ENCODE measurements at regions not wholly inside any gene's neighbourhood (a gene's known extent, or its start where the extent isn't known, plus 50 kb on each side); places are given as distances from the start of the nearest gene placed in this dataset.

DNA sequence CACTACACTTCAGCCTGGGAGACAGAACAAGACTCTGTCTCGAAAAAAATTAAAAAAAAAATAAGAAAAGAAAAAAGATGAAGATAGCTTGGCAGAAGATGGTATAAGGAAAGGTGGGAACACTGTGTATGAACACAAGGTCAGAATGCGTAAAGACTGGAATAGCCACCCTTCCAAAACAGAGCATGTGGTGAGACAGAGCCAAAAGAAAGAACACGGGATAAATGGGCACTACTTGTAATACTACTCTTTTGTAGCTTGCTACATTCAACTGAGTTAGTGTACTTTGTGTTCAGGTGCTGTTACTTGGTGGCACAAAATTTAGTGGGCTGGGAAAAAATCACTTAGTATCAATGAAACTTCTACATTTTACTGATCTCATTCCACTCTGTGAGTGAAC, 628.6 kb upstream of the KIRREL3 start:
- Histone ChIP-seq H3K4me3 (ENCODE audit: low read length) (no peak overlapping the region), H3K9ac (ENCODE audit: low read length) (no peak overlapping the region), H3K27me3 (ENCODE audit: control insufficient read depth, insufficient read depth, low read length) (no peaks in the 10 kb centered on the region), H3K9me3 (ENCODE audit: control insufficient read depth, low read length) (no peaks in the 10 kb centered on the region), H3K36me3 (ENCODE audit: control insufficient read depth, insufficient read depth, low read length) (no peaks in the 10 kb centered on the region), H3K4me1 (ENCODE audit: control insufficient read depth, insufficient read depth, low read length) (no peaks in the 10 kb centered on the region)

DNA sequence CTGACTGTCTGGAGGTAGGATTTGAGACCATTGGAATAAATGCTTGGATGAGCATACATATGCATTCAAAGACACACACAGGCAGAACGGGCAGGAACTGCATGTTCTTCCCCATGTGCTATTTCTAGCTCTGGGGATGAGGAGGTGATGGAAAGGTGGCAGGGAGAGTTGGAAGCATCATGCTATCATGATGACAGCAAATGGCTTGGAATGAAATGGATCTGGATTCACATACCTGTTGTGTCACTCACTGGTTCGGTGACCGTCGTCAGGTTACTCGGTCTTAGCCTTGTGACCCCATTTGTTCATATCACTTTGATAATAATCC, 627.9 kb upstream of the KIRREL3 start:
- no peak overlapping the region for H3K4me3 ChIP-seq (ENCODE audit: low read length)
- H3K4me1 ChIP-seq (ENCODE audit: control insufficient read depth, insufficient read depth, low read length), result no peaks in the 10 kb centered on the region
- H3K27me3 ChIP-seq (ENCODE audit: control insufficient read depth, insufficient read depth, low read length), result no peaks in the 10 kb centered on the region
- no peak overlapping the region for H3K9ac ChIP-seq (ENCODE audit: low read length)
- H3K9me3 ChIP-seq (ENCODE audit: control insufficient read depth, low read length), result no peaks in the 10 kb centered on the region
- H3K36me3 ChIP-seq (ENCODE audit: control insufficient read depth, insufficient read depth, low read length), result no peaks in the 10 kb centered on the region

DNA sequence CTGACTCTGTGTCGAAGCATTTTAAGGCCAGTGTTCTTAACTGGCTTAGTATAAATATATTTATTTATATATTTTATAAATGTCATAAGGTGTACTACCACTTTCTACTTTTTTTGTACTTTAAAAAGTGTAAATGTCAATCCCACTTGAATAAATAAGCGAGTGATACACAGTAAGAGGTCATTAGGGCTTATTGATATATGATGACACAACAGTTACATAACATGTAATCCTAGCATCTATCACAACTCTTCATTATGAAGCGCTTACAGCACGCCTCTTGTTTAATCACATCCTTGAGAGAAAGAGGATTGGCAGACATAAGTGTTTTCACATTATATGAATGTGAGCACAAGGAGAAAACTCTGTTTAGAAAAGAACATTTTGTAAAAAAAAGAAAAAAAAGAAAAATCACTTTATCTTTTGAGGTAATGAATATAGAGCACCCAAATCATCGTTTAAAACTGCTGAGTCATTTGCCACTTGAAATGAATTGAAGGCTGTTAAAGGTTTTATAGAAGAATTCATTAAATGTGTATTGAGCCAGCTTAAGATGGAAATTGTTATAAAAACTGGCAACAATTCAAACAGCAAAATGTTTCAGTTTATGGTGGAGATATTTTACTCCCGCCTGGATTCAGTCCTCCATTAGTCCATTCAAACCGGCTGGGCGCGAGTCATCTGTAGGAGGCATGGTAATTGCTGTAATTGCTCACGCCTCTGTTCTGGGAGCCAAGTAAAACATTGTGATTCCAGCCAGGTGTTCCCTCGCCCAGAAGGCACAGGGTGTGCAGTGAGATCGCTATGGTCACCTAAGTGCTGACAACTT, 627.3 kb upstream of the KIRREL3 start:
- H3K36me3 ChIP-seq (ENCODE audit: control insufficient read depth, insufficient read depth, low read length), result no peaks in the 10 kb centered on the region
- H3K9ac ChIP-seq (ENCODE audit: low read length), result no peak overlapping the region
- no peaks in the 10 kb centered on the region for H3K4me1 ChIP-seq (ENCODE audit: control insufficient read depth, insufficient read depth, low read length)
- H3K4me3 ChIP-seq (ENCODE audit: low read length), result no peak overlapping the region
- H3K9me3 ChIP-seq (ENCODE audit: control insufficient read depth, low read length), result no peaks in the 10 kb centered on the region
- no peaks in the 10 kb centered on the region for H3K27me3 ChIP-seq (ENCODE audit: control insufficient read depth, insufficient read depth, low read length)

DNA sequence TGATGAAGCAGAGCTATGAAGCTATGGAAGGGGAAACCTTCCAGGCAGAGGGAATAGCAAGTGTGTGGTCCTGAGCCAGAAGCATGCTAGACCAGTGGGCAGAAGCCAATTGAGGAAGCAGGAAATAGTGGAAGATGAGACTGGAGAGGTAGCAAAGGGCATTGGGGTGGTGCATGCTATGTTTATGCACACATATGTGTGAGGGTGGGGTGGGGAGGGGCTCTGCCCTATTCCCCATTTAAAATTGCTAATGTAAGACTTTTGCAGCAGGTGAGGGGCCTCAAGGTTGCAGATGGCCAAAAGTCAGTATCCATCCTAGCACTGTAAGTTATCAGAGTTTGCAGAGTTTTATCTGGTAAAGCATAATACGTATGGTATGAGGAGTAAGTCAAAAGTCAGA, 626.6 kb upstream of the KIRREL3 start:
- no peaks in the 10 kb centered on the region for H3K9me3 ChIP-seq (ENCODE audit: control insufficient read depth, low read length)
- no peak overlapping the region for H3K9ac ChIP-seq (ENCODE audit: low read length)
- H3K36me3 ChIP-seq (ENCODE audit: control insufficient read depth, insufficient read depth, low read length), result no peaks in the 10 kb centered on the region
- H3K4me3 ChIP-seq (ENCODE audit: low read length), result no peak overlapping the region
- H3K4me1 ChIP-seq (ENCODE audit: control insufficient read depth, insufficient read depth, low read length), result no peaks in the 10 kb centered on the region
- H3K27me3 ChIP-seq (ENCODE audit: control insufficient read depth, insufficient read depth, low read length), result no peaks in the 10 kb centered on the region

DNA sequence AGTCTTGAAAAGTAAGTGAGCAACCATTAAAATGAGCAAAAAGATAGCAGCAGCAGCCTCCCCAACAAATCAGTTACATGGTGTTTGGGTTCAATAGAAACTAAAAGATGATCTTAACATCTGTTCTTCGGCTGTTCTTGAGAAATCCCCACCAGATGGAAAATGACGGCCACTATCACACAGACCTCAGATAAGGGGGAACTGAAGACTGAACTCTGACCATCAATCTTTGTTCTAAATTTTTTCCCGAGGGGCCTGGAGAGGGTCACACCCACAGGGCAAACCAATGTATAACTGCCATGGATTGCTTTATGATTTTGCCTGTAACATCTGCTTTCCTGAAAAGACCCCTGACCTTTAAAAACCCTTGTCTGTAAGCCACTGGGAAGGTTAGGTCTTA, 624.8 kb upstream of the KIRREL3 start:
- Histone ChIP-seq H3K36me3 (ENCODE audit: control insufficient read depth, insufficient read depth, low read length) (no peaks in the 10 kb centered on the region), H3K9ac (ENCODE audit: low read length) (no peak overlapping the region), H3K27me3 (ENCODE audit: control insufficient read depth, insufficient read depth, low read length) (no peaks in the 10 kb centered on the region), H3K9me3 (ENCODE audit: control insufficient read depth, low read length) (no peaks in the 10 kb centered on the region), H3K4me3 (ENCODE audit: low read length) (no peak overlapping the region), H3K4me1 (ENCODE audit: control insufficient read depth, insufficient read depth, low read length) (no peaks in the 10 kb centered on the region)

DNA sequence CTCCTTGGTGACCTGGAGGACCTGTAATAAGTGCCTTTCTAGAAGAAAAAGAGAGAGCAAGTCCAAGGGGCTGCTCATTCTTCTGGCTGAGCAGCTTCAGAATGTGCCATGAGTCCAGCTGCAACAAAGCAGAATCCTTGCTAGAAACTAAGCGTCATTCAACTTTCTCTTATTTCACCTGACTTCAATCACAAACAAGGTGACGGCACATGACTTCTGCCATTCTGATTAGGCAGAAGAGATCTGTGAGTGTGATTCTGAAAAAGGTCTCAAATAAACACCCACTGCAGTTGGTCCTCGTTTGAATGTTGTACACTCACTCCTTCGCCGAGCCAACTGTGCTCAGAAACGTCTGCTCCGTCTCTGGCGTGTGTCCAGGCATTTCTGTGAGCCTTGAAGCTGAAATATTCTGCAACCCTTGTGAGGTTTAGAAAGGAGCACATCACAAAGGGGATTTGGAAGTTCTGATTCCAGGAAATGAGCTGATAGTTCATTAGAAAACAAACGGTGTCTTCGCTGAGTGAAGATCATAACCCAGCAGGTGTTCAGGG, 623.8 kb upstream of the KIRREL3 start:
- H3K4me1 ChIP-seq (ENCODE audit: control insufficient read depth, insufficient read depth, low read length), result no peaks in the 10 kb centered on the region
- H3K27me3 ChIP-seq (ENCODE audit: control insufficient read depth, insufficient read depth, low read length), result no peaks in the 10 kb centered on the region
- no peak overlapping the region for H3K4me3 ChIP-seq (ENCODE audit: low read length)
- no peaks in the 10 kb centered on the region for H3K9me3 ChIP-seq (ENCODE audit: control insufficient read depth, low read length)
- no peak overlapping the region for H3K9ac ChIP-seq (ENCODE audit: low read length)
- no peaks in the 10 kb centered on the region for H3K36me3 ChIP-seq (ENCODE audit: control insufficient read depth, insufficient read depth, low read length)

DNA sequence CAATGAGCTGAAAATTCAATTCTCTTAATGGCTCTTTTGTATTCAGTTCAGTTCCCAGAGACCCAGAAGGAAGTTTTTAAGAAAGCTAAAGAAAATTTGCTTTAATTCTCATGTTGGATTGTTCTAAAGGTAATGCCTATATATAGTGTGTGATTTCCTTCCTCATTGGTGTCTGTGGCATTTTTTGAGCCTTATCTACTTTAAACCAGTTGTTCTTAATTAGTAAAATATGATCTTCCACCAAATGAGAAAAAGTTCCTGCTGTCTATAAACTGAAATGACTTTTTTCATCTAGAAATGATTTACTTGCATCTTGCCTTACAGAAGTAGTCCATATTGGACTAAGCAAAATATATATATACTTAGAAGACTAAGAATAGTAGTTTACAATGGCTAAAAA, 622.1 kb upstream of the KIRREL3 start:
- H3K9me3 ChIP-seq (ENCODE audit: control insufficient read depth, low read length), result no peaks in the 10 kb centered on the region
- H3K36me3 ChIP-seq (ENCODE audit: control insufficient read depth, insufficient read depth, low read length), result no peaks in the 10 kb centered on the region
- no peaks in the 10 kb centered on the region for H3K27me3 ChIP-seq (ENCODE audit: control insufficient read depth, insufficient read depth, low read length)
- no peak overlapping the region for H3K4me3 ChIP-seq (ENCODE audit: low read length)
- H3K4me1 ChIP-seq (ENCODE audit: control insufficient read depth, insufficient read depth, low read length), result no peaks in the 10 kb centered on the region
- H3K9ac ChIP-seq (ENCODE audit: low read length), result no peak overlapping the region

DNA sequence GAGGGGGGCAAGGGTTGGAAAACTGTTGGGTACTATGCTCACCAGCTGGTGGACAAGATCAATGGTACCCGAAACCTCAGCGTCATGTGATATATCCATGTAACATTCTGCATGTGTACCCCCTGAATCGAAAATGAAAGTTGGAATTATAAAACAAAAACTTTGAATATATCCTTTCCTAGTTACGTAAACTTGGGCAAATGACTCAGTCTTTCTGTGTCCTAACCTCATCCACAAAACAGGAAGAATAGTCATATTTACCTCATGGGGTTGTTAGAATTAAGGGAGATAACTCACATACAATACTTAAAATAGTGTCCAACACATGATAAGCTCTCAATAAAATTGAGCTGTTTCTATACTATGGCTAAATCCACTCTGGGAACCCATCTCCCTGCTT, 620.1 kb upstream of the KIRREL3 start:
- no peaks in the 10 kb centered on the region for H3K4me1 ChIP-seq (ENCODE audit: control insufficient read depth, insufficient read depth, low read length)
- H3K9ac ChIP-seq (ENCODE audit: low read length), result no peak overlapping the region
- no peak overlapping the region for H3K4me3 ChIP-seq (ENCODE audit: low read length)
- H3K9me3 ChIP-seq (ENCODE audit: control insufficient read depth, low read length), result no peaks in the 10 kb centered on the region
- H3K27me3 ChIP-seq (ENCODE audit: control insufficient read depth, insufficient read depth, low read length), result no peaks in the 10 kb centered on the region
- no peaks in the 10 kb centered on the region for H3K36me3 ChIP-seq (ENCODE audit: control insufficient read depth, insufficient read depth, low read length)

DNA sequence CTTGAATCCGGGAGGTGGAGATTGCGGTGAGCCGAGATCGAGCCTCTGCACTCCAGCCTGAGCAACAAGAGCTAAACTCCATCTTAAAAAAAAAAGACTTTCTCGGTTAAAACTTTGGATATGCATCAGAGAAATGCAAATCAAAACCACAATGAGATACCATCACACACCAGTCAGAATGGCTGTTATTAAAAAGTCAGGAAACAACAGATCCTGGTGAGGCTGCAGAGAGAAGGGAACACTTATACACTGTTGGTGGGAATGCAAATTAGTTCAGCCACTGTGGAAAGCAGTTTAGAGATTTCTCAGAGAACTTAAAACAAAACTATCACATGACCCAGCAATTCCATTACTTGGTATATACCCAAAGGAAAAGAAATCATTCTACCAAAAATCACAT, 619.4 kb upstream of the KIRREL3 start:
- Histone ChIP-seq H3K27me3 (ENCODE audit: control insufficient read depth, insufficient read depth, low read length) (no peaks in the 10 kb centered on the region), H3K4me3 (ENCODE audit: low read length) (no peak overlapping the region), H3K4me1 (ENCODE audit: control insufficient read depth, insufficient read depth, low read length) (no peaks in the 10 kb centered on the region), H3K9ac (ENCODE audit: low read length) (no peak overlapping the region), H3K36me3 (ENCODE audit: control insufficient read depth, insufficient read depth, low read length) (no peaks in the 10 kb centered on the region), H3K9me3 (ENCODE audit: control insufficient read depth, low read length) (no peaks in the 10 kb centered on the region)

DNA sequence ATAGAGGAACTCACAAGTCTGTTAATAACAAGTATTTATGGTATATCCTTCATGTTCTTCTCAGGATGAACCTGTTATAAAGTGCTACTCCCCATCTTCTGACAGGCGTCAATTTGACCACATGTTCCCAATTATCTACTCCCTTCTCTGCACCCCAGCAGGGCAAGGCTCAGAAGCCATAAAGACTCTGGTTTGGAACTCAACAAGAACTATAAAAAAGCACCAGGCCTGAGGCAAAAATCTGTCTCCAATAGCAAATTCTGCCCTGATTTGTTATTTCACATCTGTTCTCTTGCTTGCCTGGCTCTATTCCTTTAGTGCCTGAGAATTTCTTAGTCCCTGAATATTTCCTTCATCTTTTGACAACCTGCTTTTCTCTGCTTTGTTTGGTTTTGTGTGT, 618.2 kb upstream of the KIRREL3 start:
- Histone ChIP-seq H3K4me1 (ENCODE audit: control insufficient read depth, insufficient read depth, low read length) (no peaks in the 10 kb centered on the region), H3K4me3 (ENCODE audit: low read length) (no peak overlapping the region), H3K9me3 (ENCODE audit: control insufficient read depth, low read length) (no peaks in the 10 kb centered on the region), H3K9ac (ENCODE audit: low read length) (no peak overlapping the region), H3K36me3 (ENCODE audit: control insufficient read depth, insufficient read depth, low read length) (no peaks in the 10 kb centered on the region), H3K27me3 (ENCODE audit: control insufficient read depth, insufficient read depth, low read length) (no peaks in the 10 kb centered on the region)

DNA sequence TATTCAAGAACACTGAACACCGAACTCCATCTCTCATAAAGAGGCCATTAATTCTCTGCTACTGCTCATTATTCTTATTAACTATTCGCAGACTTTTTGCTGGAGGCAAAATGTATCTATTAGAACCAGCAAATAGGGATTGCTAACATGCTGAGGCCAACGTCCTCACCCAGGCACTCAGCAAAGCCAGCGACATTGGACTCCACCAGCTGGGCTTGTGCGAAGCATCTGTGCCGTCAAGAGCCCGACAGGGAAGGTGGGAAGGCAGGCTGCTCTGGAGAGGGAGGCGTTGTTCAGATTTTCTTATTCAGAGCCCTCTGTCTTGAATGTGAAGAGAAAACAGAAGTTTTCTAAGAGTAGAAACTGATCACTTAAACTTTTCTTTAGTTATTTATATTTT, 615.6 kb upstream of the KIRREL3 start:
- Histone ChIP-seq H3K9ac (ENCODE audit: low read length) (no peak overlapping the region), H3K27me3 (ENCODE audit: control insufficient read depth, insufficient read depth, low read length) (no peaks in the 10 kb centered on the region), H3K4me3 (ENCODE audit: low read length) (no peak overlapping the region), H3K9me3 (ENCODE audit: control insufficient read depth, low read length) (no peaks in the 10 kb centered on the region), H3K4me1 (ENCODE audit: control insufficient read depth, insufficient read depth, low read length) (no peaks in the 10 kb centered on the region), H3K36me3 (ENCODE audit: control insufficient read depth, insufficient read depth, low read length) (no peaks in the 10 kb centered on the region)

DNA sequence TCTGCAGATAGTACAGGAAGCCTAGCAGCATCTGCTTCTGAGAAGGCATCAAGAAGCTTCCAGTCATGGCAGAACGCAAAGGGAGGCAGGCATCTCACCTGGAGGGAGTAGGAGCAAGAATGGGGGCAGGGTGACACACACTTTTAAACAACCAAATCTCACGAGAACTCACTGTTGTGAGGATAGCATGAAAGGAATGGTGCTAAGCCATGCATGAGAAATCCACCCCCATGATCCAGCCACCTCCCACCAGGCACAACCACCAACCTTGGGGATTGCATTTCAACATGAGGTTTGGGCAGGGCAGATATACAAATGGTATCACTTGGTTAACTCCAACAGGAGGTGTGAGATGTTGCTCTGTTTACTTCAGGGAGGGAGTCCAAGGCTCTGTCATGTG, 612.0 kb upstream of the KIRREL3 start:
- H3K4me1 ChIP-seq (ENCODE audit: control insufficient read depth, insufficient read depth, low read length), result no peaks in the 10 kb centered on the region
- H3K27me3 ChIP-seq (ENCODE audit: control insufficient read depth, insufficient read depth, low read length), result no peaks in the 10 kb centered on the region
- no peaks in the 10 kb centered on the region for H3K9me3 ChIP-seq (ENCODE audit: control insufficient read depth, low read length)
- no peak overlapping the region for H3K4me3 ChIP-seq (ENCODE audit: low read length)
- no peaks in the 10 kb centered on the region for H3K36me3 ChIP-seq (ENCODE audit: control insufficient read depth, insufficient read depth, low read length)
- no peak overlapping the region for H3K9ac ChIP-seq (ENCODE audit: low read length)
